HEK293T (cell line): ENCODE measurements at regions not wholly inside any gene's neighbourhood (a gene's known extent, or its start where the extent isn't known, plus 50 kb on each side); places are given as distances from the start of the nearest gene placed in this dataset.
"Not testable (repeated sequence)": the region's sequence is repeated elsewhere in the genome, so short reads cannot be mapped to it uniquely, and the experiment has no call there.

Experiments
- CTCF ChIA-PET: fragments of 350-600 bp; formaldehyde crosslinking; extraction: SDS; loops from one replicate; lab custom pipeline; 2021; ENCODE audit warnings: antibody characterized with exemption, inconsistent platforms; lab: Yijun Ruan, JAX
- POLR2A ChIA-PET: fragments of 350-600 bp; formaldehyde crosslinking; extraction: SDS; loops from one replicate; lab custom pipeline; 2020; ENCODE audit warnings: antibody characterized with exemption, inconsistent platforms; lab: Yijun Ruan, JAX
- DNase-seq: peaks from one replicate; pipeline ENCODE4 v3.0.0; 2012; ENCODE audit warnings: mixed read lengths; ENCODE audit errors: extremely low spot score
- ARNT ChIP-seq: fragments of 450-650 bp; IDR thresholded peaks from 2 replicates; pipeline ENCODE4 v1.6.1; 2017; ENCODE audit warnings: mild to moderate bottlenecking
- BHLHE40 ChIP-seq: fragments of 450-650 bp; IDR thresholded peaks from 2 replicates; pipeline ENCODE4 v1.6.1; 2016; ENCODE audit warnings: mild to moderate bottlenecking, moderate library complexity, borderline replicate concordance
- CTBP1 ChIP-seq: fragments of 450-650 bp; IDR thresholded peaks from 2 replicates; pipeline ENCODE4 v1.6.1; 2016; ENCODE audit warnings: borderline replicate concordance
- ELF4 ChIP-seq: fragments of 450-650 bp; IDR thresholded peaks from 2 replicates; pipeline ENCODE4 v1.6.1; 2017; ENCODE audit warnings: antibody characterized with exemption
- FOXA1 ChIP-seq: fragments of 450-650 bp; IDR thresholded peaks from 2 replicates; pipeline ENCODE4 v1.6.1; 2016; ENCODE audit warnings: mild to moderate bottlenecking
- FOXK2 ChIP-seq: fragments of 450-650 bp; IDR thresholded peaks from 2 replicates; pipeline ENCODE4 v1.6.1; 2016; ENCODE audit warnings: mild to moderate bottlenecking
- FOXM1 ChIP-seq: fragments of 450-650 bp; IDR thresholded peaks from 2 replicates; pipeline ENCODE4 v1.6.1; 2017; ENCODE audit warnings: mild to moderate bottlenecking, borderline replicate concordance
- HDGF ChIP-seq: fragments of 450-650 bp; IDR thresholded peaks from 2 replicates; pipeline ENCODE4 v1.6.1; 2017; ENCODE audit warnings: antibody characterized with exemption, borderline replicate concordance
- L3MBTL2 ChIP-seq: fragments of 450-650 bp; conservative IDR thresholded peaks from 2 replicates; pipeline ENCODE4 v1.6.1; 2016; ENCODE audit warnings: mild to moderate bottlenecking
- LEF1 ChIP-seq: fragments of 450-650 bp; IDR thresholded peaks from 2 replicates; pipeline ENCODE4 v1.6.1; 2017; ENCODE audit warnings: mild to moderate bottlenecking, borderline replicate concordance
- NFRKB ChIP-seq: fragments of 450-650 bp; IDR thresholded peaks from 2 replicates; pipeline ENCODE4 v1.6.1; 2016; ENCODE audit warnings: mild to moderate bottlenecking, moderate library complexity
- SP1 ChIP-seq: fragments of 450-650 bp; IDR thresholded peaks from 2 replicates; pipeline ENCODE4 v1.6.1; 2017
- SUZ12 ChIP-seq: fragments of 450-650 bp; IDR thresholded peaks from 2 replicates; pipeline ENCODE4 v1.6.1; 2016; ENCODE audit warnings: mild to moderate bottlenecking
- TARDBP ChIP-seq: fragments of 450-650 bp; IDR thresholded peaks from 2 replicates; pipeline ENCODE4 v1.6.1; 2016
- ZNF384 ChIP-seq: fragments of 450-650 bp; IDR thresholded peaks from 2 replicates; pipeline ENCODE4 v1.6.1; 2016
- TF ChIP-seq, protein P1 (sequence below): fragments of 450-650 bp; IDR thresholded peaks from 2 replicates; pipeline ENCODE4 v1.6.1; 2016

DNA sequence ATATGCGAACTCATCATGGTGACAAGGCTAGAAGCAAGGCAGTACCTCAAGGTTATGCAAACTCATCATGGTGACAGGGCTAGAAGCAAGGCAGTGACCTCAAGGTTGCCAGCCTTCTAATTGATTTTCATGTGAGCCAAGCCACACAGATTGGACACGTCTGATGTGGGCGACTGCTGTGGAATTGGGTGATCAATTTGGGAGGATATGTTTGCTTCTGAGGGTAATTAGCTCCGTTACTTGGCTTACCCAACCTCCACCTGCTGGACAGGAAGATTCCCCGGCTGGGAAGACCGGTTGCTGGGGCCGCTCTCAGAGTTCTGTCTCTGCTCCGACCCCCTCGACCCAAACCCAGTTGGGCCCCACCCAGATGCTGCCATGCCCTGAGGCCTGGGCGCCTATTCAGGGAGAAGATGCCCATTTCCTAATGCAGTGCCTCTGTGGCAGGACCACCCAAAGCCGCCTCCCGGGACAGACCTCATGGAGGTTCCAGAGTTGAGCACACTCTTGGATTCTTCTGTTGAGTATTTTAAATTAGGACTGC, 69.9 kb upstream of the SHANK2 start:
- TF ChIP-seq CTBP1 (no peak), ZNF384 (no peak), FOXK2 (no peak)
- TF ChIP-seq, protein P1, sequence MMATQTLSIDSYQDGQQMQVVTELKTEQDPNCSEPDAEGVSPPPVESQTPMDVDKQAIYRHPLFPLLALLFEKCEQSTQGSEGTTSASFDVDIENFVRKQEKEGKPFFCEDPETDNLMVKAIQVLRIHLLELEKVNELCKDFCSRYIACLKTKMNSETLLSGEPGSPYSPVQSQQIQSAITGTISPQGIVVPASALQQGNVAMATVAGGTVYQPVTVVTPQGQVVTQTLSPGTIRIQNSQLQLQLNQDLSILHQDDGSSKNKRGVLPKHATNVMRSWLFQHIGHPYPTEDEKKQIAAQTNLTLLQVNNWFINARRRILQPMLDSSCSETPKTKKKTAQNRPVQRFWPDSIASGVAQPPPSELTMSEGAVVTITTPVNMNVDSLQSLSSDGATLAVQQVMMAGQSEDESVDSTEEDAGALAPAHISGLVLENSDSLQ, result no peak
- ChIA-PET CTCF (no interaction called here), POLR2A (no interaction called here)
- no peak for DNase-seq

DNA sequence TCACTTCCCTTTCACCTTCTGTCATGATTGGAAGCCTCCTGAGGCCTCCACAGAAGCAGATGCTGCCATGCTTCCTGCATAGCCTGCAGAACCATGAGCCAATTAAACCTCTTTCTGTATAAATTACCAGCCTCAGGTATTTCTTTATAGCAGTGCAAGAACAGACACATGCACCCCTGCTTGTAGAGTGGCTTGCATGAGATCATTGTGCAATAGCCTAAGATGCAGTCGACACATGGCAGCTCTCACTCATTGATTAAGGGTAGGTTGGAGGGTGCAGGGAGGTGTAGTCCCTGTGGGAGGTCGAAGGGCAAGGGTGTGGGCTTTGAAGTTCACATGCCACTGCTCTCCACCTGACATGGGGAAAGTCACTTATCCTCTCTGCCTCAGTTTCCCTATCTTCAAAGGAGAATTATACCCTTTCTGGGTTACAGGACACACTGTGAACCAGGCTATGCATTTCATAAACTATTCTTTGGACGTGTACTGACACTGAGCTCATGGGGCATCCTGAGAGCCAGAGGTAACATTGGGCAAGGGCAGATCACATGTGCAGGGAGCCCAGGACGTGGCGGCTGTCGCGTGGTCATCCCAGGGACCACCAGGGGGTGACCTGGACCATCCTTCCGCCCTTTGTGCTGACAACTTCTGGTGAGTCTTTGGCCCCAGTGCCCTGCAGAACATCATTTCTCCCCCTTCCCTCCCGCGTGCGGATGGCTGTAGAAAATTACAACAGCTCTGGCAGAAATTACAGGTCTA, 69.2 kb upstream of the SHANK2 start:
- ChIA-PET POLR2A (no interaction called here), CTCF (no interaction called here)
- TF ChIP-seq FOXK2, result no peak
- no peak for TF ChIP-seq FOXM1
- no peak for TF ChIP-seq L3MBTL2
- no peak for TF ChIP-seq BHLHE40
- TF ChIP-seq ARNT, result no peak
- TF ChIP-seq SP1, result no peak
- TF ChIP-seq ELF4, result no peak
- TF ChIP-seq ZNF384, result no peak
- TF ChIP-seq SUZ12, result no peak
- no peak for TF ChIP-seq HDGF
- TF ChIP-seq NFRKB, result no peak
- no peak for TF ChIP-seq LEF1
- TF ChIP-seq TARDBP, result no peak
- TF ChIP-seq FOXA1, result no peak
- TF ChIP-seq, protein P1, result no peak
- no peak for TF ChIP-seq CTBP1
- no peak for DNase-seq

DNA sequence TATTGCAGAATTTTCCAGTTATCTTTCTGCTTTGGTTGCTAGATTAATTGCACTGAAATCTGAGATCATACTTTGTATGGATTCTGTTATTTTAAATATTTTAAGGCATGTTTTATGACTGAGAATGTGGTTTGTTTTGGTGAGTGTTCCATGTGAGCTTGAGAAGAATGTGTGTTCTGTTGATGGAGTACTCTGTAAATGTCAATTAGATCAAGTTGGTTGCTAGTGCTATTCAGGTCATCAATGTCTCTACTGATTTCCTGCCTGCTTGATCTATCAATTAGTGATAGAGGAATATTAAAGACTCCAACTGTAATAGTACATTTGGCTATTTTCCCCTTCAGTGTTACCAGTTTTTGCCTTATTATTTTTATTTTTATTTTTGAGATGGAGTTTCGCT, 64.3 kb upstream of the SHANK2 start:
- TF ChIP-seq ARNT (no peak), ELF4 (no peak)
- TF ChIP-seq, protein P1, result no peak
- CTCF ChIA-PET, result no interaction called here
- DNase-seq, result no peak
- POLR2A ChIA-PET, result no interaction called here

DNA sequence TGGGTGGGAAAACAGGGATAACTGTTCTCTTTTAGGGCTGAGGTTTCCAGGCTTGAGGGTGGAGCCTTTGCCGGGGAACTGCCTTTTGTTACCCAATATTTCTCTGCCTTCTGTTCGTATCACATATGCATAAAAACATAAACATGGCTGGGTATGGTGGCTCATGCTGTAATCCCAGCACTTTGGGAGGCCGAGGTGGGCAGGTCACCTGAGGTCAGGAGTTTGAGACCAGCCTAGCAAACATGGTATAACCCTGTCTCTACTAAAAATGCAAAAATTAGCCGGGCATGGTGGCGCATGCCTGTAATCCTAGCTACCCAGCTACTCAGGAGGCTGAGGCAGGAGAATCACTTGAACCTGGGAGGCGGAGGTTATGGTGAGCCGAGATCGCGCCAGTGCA, 60.2 kb upstream of the SHANK2 start:
- POLR2A ChIA-PET, DNase-seq, CTCF ChIA-PET: not testable (repeated sequence)

DNA sequence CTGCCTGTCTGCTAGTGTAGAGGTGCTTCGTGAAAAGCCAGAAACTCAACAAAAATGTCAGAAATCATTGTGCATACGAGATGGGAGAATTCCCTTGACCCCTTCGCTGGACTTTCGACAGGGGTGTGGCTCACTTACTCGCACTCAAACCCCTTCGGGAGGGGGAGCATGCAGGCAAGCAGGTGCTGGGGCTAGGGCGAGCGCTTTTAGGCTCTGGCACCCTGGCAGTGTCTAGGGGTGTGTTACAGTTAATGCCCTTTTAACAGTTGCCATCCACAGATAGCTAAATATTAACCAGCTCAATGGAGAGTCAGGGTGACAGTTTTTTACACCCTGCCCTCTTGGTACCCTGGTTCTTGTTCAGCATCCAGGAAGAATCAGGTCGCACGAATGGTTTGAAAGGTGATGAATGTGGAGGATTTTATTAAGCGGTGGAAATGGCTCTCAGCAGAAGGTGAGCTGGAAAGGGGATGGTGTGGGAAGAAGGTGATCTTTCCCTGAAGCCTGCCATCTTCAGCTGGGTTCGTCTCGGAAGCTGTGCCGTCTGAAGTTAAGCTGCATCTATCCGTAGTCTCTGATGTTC, 59.6 kb upstream of the SHANK2 start:
- no peak for TF ChIP-seq CTBP1
- no peak for TF ChIP-seq TARDBP
- no peak for TF ChIP-seq FOXM1
- TF ChIP-seq NFRKB, result no peak
- no peak for TF ChIP-seq L3MBTL2
- TF ChIP-seq ARNT, result no peak
- no peak for TF ChIP-seq ELF4
- no peak for TF ChIP-seq FOXA1
- TF ChIP-seq FOXK2, result no peak
- TF ChIP-seq, protein P1, result no peak
- no peak for TF ChIP-seq SP1
- TF ChIP-seq ZNF384, result no peak
- no peak for DNase-seq
- ChIA-PET CTCF (no interaction called here), POLR2A (no interaction called here)

DNA sequence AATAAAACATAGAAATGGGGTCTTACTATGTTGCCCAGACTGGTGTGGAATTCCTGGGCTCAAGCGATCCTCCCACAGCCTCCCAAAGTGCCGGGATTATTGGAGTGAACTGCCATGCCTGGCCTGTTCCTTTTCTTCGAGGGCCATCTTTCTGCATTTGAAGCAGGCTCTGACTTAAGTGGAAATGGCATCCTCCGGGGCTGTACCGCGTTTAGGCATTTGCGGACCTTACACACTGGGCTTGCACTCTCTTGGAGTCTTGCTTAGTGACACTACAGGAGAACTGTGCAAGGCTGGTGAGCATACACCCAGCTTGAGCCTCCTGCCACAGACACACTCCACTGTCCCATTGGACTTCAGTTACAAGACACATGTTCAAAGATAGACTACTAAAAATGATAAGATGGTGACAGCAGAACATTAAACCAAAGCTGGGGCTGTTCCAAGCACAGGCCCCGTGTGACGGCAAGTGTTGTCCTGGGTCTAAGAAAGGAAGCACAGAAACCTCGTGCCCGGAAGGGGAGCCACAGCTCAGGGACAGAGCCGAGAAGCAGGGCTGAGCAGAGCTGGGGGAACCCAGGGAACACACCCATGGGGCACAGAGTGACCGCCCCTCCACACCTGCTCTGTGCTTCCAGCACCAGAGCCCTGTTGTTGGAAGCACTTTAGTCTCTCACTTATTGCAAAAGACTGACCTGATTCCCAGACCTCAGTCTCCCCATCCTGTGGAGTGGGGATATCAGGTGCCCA, 59.0 kb upstream of the SHANK2 start:
- DNase-seq, result no peak
- TF ChIP-seq HDGF (no peak), FOXA1 (no peak), ARNT (no peak), TARDBP (no peak), SP1 (no peak), ZNF384 (no peak), LEF1 (no peak), FOXK2 (no peak), NFRKB (no peak), FOXM1 (no peak), SUZ12 (no peak), ELF4 (no peak), BHLHE40 (no peak), L3MBTL2 (no peak)
- TF ChIP-seq, protein P1, result no peak
- POLR2A ChIA-PET, result no interaction called here
- CTCF ChIA-PET, result no interaction called here
